SW480 (cell line): ENCODE measurements at regions not wholly inside any gene's neighbourhood (a gene's known extent, or its start where the extent isn't known, plus 50 kb on each side); places are given as distances from the start of the nearest gene placed in this dataset.
"Not testable (repeated sequence)": the region's sequence is repeated elsewhere in the genome, so short reads cannot be mapped to it uniquely, and the experiment has no call there.

ENCODE experiments used
- DNase-seq: peaks from one replicate; pipeline ENCODE4 v3.0.0-alpha.2; 2016; ENCODE audit warnings: low spot score

DNA sequence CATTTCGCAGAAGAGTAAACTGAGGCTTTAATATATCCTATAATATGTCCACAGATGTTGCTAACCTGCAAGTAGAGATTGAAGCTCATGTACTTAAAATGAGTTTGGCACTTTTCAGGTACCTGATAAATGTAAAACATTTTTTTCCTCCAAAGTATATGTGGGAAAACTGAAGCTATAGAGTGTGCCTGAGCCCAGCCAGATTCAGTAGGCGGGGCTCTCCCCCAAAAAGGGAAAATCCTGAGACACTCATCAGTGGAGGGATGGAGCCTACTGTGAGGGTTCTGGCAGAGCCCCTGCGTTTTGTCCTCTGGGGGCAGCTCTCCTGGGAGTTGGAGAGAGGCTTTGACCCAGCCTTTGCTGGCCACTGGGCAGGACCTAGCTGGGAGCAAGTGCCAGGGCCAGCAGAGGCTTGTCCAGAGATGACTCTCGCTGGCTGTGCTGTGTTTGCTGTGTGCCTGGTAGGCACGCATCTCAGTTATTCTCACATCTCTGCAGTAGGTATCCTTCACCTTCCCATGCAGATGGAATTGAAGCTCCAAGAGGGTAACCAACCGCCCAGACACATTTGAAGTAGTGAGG, 81.1 kb upstream of the SPRY4 start:
- DNase-seq: no peak

DNA sequence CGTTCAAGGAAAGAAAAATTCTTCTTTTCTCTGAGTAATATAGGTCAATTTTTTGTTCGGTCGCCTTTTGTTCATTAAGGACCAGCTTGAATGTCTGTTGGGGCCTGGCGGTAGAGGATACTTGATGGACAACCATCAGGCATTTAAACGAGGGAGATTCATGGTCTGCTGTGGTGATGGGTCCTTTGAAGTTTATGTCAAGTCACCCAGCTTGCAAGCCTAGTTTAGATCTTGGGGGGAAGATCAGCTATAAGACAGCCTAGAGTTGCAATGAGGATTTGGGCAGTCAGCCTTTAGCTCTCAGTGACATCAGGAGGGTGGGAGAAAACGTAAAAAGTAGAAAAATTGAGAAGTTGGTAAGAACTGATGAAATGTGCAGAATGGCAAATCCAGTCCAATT, 80.2 kb upstream of the SPRY4 start:
- DNase-seq: no peak

DNA sequence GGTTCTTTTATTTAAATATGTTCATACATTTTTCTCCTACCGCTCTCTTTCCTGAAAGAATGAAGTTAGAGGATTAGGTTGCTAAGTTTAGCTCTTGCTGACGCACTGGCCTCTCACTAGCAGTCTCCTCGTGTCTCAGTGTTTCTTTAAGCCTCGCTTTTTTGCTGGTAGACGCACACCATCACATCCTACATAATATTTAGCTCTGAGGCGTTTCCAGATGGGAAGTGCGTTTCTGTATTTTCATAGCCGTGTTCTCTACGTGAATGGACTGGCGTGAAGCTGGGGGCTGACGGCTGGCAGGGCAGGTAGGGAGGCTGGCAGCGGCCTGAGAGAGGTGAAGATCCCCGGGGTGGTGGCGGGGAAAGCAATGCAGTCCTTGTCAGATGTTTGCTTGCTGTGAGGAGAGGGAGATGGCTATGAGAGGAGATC, 79.2 kb upstream of the SPRY4 start:
- DNase-seq: no peak

DNA sequence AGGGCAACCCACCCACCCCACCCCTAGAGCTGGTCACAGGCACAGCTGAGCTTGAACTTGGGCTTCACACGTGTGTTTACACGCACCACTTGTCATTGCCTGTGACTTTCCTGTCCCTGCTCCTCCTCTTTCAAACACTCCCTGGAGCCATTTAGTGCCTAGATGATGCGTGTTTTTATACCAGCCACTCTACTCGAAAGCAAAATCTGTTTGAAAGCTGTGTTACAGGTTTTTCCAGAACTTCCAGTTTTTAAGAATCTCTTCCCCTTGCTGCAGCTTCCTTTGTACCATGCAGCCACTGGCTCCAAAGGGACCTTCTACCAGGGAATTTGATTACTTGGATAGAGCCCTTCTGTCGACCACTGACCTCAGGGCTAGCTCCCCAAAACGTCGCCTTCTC, 78.8 kb upstream of the SPRY4 start:
- no peak for DNase-seq

DNA sequence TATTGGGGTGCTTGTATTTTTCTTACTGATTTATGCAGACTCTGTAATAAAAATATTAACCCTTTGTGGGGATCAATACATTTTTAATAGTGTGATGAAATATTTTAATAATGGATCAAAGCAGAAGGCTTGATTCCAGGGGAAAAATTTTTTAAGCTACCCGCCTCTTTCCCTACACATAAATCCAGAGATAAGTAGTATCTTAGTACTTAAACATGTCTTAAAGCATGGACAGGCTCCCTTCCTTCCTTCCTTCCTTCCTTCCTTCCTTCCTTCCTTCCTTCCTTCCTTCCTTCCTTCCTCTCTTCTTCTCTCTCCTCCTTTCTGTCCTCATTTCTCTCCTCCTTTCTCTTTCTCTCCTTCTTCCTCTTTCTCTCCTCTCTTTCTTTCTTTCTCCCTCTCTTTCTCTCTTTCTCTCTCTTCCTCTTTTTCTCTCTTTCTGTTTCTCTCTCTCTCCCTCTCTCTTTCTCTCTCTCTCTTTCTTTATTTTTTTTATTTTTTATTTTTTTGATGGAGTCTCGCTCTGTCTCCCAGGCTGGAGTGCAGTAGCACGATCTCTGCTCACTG, 78.0 kb upstream of the SPRY4 start:
- no peak for DNase-seq

DNA sequence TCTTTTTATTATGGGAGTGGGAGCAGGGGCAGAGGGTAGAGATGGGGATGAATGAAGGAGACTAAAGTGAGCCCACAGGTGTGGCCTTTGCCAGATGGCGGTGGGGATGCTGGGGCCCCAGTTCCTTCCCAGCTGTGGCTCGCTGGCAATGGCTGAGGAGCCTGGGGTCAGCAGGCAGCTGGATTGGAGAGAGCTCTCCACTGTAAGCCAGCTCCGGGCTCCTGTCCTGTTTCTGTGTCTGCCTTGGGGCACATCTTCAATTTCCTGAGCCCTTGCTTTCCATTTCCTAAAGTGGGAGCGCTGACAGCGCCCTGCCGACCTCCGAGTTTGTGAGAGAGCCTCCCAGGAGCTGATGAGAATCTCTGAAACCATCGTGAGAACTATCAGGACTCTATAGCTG, 75.6 kb upstream of the SPRY4 start:
- no peak for DNase-seq

DNA sequence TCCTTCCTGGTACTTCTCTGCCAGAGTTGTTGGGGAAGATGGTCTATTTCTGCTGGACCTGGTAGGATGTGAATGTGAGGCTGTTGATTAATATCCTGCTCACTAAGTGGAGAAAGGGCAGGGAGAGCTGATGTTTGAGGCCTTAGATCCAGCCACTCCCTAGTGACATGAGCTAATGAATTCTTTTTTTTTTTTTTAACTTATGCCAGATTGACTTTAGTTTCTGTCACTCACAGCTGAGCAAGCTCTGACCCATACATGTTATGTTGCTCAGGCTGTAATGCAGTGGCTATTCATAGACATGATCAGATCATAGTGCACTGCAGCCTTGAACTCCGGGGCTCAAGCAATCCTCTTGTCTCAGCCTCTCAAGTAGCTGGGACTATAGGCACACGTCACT, 75.1 kb upstream of the SPRY4 start:
- no peak for DNase-seq

DNA sequence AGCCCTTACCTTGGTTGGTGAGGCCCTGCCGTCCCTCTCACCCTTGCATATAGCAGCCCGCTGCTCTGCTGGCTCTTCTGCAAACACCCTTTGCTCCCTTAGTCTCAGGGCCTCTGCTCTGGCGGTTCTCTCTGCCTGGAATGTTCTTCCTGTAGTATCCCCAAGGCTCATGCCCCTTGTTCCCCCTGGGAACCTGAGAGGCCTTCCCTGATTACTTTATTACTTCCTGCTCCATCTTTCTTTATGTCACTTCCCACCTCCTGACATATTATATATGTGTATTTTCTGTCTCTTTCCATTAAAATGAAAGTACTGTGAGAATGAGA, 73.9 kb upstream of the SPRY4 start:
- DNase-seq: no peak

DNA sequence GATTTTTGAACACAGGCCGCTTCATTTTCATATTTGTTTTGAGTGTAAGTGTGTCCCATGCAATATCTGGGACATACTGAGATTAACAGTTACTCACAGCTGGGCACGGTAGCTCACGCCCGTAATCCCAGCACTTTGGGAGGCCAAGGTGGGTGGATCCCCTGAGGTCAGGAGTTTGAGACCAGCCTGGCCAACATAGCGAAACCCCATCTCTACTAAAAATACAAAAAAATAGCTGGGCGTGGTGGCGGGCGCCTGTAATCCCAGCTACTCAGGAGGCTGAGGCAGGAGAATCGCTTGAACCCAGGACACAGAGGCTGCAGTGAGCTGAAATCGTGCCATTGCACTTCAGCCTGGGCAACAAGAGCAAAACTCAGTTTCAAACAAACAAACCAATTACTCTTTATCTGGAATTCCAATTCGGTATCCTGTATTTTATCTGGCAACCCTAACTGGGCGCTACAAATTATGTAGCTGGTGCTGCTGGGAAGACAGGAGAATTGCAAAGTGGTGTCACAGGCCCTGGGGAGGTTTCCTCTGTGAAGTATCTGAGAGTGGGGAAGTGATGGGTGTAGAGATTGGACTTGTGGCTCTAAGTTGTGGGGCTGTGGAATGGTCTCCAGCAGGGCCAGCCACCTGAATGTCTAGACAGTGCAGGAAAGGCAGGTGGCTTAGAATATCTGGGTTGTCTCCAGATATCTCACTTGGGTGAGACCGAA, 73.3 kb upstream of the SPRY4 start:
- DNase-seq: not testable (repeated sequence)

DNA sequence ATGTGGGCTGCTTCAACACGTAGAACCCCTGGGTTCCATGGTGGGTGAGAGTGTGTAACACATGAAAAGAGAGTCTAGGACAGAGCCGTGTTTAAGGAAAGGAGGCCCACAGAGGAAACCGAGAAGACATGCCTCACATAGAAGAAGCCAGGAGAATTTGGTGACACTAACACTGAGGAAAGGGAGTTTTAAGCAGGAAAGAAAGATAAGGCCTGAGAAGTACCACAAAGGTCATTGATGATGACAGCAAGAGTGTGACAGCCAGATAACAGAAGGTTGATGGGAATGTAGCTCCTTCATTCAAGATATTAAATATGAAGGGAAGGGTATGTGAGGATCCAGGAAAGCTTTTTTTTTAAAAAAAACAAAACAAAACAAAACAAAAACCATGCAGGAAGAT, 72.4 kb upstream of the SPRY4 start:
- DNase-seq: no peak

DNA sequence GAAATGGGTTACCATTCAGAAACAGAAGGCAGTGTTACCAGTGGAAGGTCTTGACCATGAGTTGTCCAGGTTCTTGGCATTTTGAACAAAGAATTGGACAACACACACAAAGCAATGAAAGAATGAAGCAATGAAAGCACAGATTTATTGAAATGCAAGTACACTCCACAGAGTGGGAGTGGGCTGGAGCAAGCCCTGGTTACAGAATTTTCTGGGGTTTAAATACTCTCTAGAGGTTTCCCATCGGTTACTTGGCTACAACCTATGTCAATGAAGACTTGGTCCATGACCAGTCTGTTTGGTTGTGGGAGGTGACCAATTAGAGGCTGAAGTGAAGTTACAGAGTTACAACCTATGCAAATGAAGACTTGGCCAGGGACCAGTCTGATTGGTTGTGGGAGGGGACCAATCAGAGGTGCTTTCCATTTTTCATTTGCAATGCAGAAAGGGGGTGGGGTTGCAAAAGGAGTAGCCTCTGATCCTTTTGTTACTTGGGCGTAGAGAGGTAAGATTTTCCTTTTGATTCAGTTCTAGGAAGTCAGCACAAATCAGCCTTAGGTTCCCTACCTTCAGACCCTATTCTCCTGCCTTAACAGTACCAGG, 71.7 kb upstream of the SPRY4 start:
- DNase-seq: no peak

DNA sequence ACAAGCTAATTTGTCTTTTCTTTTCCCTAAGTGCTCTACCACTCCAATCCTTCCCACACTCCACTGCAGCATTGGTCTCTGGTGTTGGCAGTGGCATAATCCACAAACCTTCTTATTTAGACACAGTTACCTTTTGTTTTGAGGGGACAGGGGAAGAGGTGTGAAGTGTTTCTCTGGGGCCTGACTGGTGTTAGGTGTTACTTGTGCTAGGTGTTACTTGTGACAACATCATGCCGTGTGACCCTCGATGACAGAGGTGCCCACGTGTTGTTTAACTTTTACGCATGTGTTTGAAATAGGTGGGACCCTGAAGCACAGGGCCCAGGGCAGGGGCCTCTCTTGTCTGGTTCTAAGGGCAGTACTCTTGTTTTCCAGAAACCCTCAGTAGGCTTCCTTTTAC, 70.5 kb upstream of the SPRY4 start:
- DNase-seq: no peak

DNA sequence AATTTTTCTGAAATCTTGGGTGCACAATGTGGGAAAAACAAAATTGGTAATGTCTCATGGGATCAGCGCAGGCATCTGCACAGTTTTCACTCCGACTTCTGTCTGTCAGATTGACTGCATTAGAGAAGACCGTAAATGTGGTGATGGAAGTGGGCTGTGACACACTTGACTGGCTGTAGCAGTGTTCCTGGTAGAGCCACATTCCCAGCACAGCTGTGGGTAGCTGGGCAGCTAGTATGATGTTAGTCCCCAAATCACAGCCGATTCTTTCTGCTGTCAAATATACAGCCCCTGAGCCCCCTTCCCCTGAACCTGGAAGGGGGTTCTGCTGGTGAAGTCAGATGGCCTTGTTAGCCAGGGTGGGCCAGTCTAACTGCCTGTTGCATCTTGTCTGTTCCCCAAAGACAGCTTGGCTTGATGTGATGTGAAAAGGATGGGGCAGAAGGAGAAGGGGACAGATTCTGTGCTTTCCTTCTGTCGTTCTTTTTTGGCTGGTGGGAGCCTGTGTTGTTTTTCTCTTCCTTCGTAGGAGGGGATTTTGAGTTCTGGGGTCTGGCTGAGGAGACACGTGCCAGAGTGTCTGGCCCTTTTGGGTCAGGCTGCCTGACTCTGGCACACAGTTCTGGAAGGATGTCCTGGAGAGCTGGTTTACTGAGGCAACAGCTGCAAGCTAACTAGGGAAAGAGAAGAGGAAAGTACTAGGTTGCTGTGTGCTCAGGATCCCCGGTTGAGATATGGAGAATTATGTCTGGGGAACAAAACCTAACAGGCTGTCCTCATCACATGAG, 66.4 kb upstream of the SPRY4 start:
- no peak for DNase-seq

DNA sequence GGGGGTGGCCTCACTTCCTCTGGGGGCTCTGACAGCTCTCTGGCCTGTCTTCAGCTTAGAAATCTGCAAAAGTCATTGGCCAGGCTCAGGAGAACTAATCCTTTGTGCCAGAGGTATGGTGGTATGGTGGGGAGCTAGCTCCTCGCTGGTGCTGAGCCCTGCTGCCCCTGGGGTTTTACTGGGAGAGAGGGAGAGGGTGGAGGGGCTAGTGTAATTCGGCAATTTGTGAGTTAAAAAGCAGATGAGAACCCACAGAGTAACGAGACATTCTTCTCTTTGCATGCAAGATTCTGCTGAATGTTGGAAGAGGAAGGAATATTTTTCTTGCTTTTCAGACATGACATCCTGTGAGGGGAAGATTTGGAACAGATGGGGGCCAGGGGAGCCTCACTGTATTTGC, 65.5 kb upstream of the SPRY4 start:
- DNase-seq: no peak

DNA sequence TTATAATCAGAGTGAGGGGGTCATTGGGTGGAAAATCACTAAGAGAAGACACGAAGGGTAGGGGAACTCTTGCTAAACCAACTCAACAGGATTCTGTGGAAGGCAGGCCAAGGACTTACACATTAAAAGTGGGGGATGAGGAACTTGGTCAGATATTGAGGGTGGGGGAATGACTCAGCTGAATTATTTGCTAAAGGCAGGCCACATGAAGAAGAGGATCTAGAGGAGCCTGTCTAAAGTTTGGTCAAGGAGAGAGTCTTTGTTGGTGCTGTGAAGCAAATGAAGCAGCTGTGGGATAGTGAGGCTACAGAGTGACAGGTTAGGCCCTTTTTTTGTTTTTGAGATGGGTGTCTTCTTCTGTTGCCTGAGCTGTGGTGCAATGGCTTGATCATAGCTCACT, 63.9 kb upstream of the SPRY4 start:
- no peak for DNase-seq

DNA sequence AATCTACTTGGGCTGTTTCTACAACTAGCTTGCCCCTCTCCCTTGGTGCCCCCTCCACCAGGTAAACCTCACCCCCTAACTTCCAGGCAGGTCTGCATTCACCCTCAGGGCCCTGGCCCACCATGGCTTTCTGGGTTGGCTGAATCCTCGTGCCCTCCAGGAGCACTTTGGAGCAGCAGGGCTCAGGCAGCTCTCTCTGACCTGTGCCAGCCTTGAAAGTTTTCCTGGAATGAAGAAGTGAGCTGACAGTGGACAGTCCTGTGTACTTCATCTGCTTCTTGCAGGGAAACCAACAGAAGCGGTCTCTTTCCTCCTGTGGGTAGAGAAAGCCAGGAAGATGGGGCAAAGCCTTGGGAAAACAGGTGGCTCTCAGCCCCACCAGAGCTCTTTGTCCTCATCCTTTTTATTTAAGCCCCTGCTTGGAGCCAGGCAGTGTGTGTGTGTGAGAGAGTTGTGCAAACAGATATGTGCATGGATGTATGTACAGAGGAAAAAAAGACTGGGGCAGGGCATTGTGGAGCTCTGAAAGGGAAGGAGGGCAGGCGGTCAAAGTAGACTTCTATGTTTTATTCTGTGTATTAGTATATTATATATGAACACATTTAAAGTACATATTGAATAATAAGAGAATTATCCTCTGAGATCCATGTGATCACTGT, 62.3 kb upstream of the SPRY4 start:
- no peak for DNase-seq

DNA sequence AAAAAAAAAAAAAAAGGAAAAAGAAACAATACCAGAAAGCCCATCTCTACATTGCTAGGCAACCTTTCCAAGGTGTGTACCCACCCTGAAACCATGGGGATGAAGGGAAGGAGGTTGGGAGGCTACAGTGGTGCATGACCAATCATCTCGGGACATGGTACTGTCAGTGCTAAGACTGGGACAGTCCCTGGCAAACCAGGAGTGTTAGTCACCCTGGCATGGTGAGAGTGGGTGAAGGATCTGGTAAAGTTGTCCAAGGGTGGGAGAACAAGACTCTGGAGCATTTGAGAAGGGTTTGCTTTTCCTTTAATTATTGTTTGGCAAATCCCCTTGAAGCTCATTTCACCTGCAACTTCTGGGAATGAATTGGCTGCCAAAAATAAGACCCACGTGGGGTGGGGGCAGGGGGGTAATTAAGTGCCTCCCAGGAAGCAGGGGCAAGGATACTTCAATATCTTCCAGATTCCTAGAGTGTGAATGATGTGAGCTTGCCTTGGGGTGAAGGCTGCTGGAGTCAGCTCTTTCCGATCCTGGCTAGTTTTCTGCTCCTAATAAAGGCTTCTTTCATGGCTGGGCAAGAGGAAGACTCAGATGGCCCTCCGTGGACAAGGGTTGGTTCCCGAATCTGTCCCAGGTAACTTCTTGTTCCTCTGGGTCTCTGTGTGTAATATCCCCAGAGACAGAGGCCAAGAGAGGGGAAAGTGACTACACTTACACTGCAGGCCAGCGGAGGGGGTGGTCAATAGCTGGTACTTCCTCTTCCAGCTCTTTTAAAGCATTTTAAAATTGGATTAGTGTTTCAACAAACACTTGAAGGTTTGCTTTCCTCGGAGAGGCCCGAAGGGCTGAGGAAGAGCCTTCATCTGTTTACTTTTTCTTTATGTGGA, 61.6 kb upstream of the SPRY4 start:
- no peak for DNase-seq

DNA sequence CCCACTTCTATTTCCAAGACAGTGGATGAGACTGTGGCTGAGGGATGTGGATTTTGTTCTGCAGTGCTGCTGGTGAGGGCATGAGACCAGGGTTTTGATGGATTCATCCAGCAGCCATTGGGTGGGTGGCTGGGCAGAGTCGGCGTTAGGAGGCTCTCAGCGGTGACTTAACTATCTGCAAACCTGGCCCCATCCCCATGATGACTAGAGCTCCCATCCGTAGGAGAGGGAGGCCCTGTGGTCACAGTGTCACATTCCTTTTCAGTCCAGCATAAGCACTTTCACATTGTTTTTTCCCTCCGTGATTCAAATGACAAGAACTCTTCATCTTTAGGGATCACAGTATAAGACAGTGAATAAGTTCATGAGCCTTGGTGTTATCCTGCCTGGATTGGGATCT, 60.4 kb upstream of the SPRY4 start:
- no peak for DNase-seq

DNA sequence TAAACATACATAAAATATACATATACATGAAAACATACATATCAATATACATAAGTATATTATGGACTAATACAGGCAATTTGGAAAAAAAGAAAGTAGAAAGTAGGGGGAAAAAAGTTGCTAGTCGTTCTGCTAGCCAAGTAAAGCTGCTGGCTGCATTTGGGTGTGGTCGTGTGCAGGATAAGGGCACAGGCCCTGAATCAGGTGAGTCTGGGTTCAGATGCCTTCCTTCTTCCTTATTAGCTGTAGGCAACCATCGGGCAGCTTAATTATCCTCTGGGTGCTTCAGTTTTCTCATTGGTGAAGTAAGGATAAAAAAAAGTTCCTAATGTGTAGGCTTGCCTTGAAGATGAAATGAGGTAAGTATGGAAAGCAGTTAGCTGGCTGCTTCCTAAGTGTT, 59.2 kb upstream of the SPRY4 start:
- no peak for DNase-seq

DNA sequence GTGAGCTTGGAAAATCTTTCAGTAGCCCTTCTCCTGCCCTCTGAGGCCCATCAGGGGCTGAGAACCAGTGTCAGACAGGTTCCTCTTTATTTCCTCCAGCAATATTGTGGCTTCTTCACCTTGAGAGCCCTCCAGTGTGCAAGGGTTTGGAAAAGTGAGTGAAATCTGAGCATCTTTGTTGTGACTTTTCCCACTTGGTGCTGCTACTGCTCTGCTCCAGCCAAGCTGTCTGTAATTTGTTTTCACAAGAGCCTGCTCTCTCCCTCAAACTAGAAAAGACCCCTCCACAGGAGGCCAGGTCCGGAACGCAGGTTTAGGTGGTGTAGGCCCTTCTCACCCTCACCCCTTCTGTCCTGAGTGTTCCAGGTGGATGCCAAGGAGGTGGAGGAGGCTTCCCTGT, 57.4 kb upstream of the SPRY4 start:
- no peak for DNase-seq
